ACC112 (cell line): ENCODE measurements at regions not wholly inside any gene's neighbourhood (a gene's known extent, or its start where the extent isn't known, plus 50 kb on each side); places are given as distances from the start of the nearest gene placed in this dataset.

Source experiments
- H2AFZ ChIP-seq: fragments of 200-600 bp; sonication (generic); one replicate; pipeline ENCODE4 v1.6.0; 2017; ENCODE audit warnings: antibody characterized with exemption, low read length; ENCODE audit not compliant: unreplicated experiment
- H3K27ac ChIP-seq: fragments of 200-600 bp; sonication (generic); 2 replicates; pipeline ENCODE4 v1.5.1; 2014; ENCODE audit warnings: low read depth, mild to moderate bottlenecking, antibody characterized with exemption, low read length, moderate library complexity
- H3K27me3 ChIP-seq: fragments of 200-600 bp; sonication (generic); 2 replicates; pipeline ENCODE4 v1.6.1; 2014; ENCODE audit warnings: mild to moderate bottlenecking, antibody characterized with exemption, low read length, moderate library complexity, mixed read lengths; ENCODE audit not compliant: insufficient read depth
- H3K36me3 ChIP-seq: fragments of 200-600 bp; sonication (generic); 2 replicates; pipeline ENCODE4 v1.6.1; 2016; ENCODE audit warnings: mild to moderate bottlenecking, antibody characterized with exemption, low read length, moderate library complexity, mixed read lengths; ENCODE audit not compliant: insufficient read depth
- H3K4me1 ChIP-seq: fragments of 200-600 bp; sonication (generic); one replicate; pipeline ENCODE4 v1.6.1; 2016; ENCODE audit warnings: low read length, mixed read lengths; ENCODE audit not compliant: insufficient read depth, unreplicated experiment, control insufficient read depth
- H3K4me3 ChIP-seq: fragments of 200-600 bp; sonication (generic); 2 replicates; pipeline ENCODE4 v1.5.1; 2014; ENCODE audit warnings: mild to moderate bottlenecking, low read depth, low read length
- H3K79me2 ChIP-seq: fragments of 200-600 bp; sonication (generic); one replicate; pipeline ENCODE4 v1.6.0; 2016; ENCODE audit warnings: low read length; ENCODE audit not compliant: control insufficient read depth, unreplicated experiment, insufficient read depth

DNA sequence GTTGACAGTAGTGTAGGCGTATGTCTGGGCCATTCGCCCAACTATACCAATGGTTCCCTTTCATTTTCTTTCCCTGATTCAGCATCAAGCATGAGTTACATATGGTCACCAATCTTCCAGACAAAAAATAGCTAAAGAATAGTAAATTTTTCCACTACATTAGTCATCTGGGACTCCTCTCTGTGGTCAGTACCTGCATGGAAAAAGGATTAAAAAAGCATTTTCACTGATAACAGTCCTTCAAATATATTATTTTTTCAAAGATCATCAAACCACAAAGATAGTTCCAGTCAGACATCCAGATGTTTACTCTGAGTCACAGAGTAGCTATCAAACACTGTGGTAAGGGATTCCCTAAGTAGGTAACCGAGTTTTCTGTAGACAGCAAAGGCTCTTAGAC, 302.6 kb upstream of the SEMA3D start:
- Histone ChIP-seq H3K27me3 (no peaks in the 10 kb centered on the region), H3K36me3 (no peaks in the 10 kb centered on the region), H3K79me2 (no peaks in the 10 kb centered on the region), H3K4me3 (no peak overlapping the region), H2AFZ (no peak overlapping the region), H3K27ac (0 out of 2 replicates have a peak overlapping the region, but pooled peaks have one; percentile 15), H3K4me1 (peaks cover 5% of the 10 kb centered on the region)

DNA sequence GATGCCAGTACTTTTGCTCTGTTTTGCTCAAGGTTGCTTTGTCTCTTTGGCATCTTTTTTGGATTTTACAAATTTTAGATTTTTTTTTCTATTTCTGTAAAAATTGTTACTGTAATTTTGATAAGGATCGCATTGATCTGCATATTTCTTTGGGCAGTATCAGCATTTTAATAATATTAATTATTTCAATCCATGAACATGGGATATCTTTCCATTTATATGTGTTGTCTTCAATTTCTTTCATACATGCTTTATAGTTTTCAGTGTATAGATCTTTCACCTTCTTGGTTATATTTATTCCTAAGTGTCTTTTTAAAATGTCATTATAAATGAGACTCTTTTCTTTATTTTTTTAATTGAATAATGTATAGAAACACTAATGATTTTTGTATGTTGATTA, 301.6 kb upstream of the SEMA3D start:
- Histone ChIP-seq H3K27ac (no peak overlapping the region), H3K36me3 (no peaks in the 10 kb centered on the region), H3K27me3 (no peaks in the 10 kb centered on the region), H3K4me1 (peaks cover 9% of the 10 kb centered on the region), H3K79me2 (no peaks in the 10 kb centered on the region), H3K4me3 (no peak overlapping the region), H2AFZ (no peak overlapping the region)

GRCh38 chr7:85483177-85483576, 296.3 kb upstream of the SEMA3D start:
- no peak overlapping the region for H3K27ac ChIP-seq
- H3K36me3 ChIP-seq = no peaks in the 10 kb centered on the region
- no peaks in the 10 kb centered on the region for H3K79me2 ChIP-seq
- H2AFZ ChIP-seq = no peak overlapping the region
- H3K27me3 ChIP-seq = no peaks in the 10 kb centered on the region
- peaks cover 10% of the 10 kb centered on the region for H3K4me1 ChIP-seq
- H3K4me3 ChIP-seq = no peak overlapping the region

DNA sequence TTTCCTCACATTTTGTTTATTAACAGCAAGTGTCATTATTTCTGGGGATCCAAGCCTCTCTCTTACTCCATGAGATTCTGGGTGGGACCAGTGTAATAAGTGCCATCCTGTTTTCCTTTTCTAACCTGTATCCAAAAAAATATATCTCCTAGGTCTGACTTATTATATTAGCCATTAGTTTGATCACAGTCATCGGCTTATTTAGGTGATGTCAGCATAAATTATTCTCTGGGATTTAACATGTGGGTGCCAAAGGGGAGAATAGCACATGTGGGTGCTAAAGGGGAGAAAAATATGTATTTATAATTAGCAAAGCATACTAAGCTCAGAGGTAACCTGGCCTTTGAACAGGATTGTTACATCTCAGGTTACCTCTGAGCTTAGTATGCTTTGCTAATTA, 293.8 kb upstream of the SEMA3D start:
- no peaks in the 10 kb centered on the region for H3K27me3 ChIP-seq
- no peak overlapping the region for H3K27ac ChIP-seq
- no peak overlapping the region for H3K4me3 ChIP-seq
- peaks cover 10% of the 10 kb centered on the region for H3K4me1 ChIP-seq
- no peaks in the 10 kb centered on the region for H3K36me3 ChIP-seq
- H2AFZ ChIP-seq = no peak overlapping the region
- H3K79me2 ChIP-seq = no peaks in the 10 kb centered on the region

DNA sequence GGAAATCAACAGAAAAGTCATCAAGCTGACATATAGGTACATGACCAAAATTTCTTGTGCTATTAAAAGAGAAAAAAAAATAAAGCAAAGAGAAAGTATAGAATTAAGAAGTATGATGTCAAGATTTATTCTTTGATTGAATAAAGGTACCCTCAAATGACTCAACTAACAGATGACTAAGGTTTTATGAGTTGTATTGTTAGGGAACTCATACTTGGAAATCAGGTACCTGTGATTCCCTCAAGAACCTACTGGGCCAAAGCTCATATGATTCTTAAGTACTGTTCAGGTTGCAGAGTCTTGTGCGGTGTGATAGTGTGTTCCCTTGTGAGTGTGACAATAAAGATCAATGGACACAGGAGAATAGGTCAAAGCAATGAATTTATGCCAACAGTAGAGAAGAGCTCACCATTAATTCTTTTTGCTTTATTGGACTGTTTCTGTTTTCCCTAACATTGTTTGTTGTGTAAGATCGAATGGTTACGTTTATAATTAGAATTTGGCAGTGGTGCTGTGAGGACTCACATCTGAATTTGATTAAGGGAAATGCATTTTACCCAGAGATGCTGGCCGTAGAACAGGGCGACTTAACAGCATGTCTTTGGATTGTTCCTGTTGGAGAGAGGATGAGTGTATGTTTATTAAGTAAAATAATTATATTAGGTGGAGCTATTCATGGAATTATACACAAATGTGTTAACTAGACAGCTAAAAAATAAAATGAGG, 293.2 kb upstream of the SEMA3D start:
- H2AFZ ChIP-seq = no peak overlapping the region
- H3K27ac ChIP-seq = no peak overlapping the region
- peaks cover 10% of the 10 kb centered on the region for H3K4me1 ChIP-seq
- H3K27me3 ChIP-seq = no peaks in the 10 kb centered on the region
- H3K4me3 ChIP-seq = no peak overlapping the region
- no peaks in the 10 kb centered on the region for H3K79me2 ChIP-seq
- H3K36me3 ChIP-seq = no peaks in the 10 kb centered on the region

DNA sequence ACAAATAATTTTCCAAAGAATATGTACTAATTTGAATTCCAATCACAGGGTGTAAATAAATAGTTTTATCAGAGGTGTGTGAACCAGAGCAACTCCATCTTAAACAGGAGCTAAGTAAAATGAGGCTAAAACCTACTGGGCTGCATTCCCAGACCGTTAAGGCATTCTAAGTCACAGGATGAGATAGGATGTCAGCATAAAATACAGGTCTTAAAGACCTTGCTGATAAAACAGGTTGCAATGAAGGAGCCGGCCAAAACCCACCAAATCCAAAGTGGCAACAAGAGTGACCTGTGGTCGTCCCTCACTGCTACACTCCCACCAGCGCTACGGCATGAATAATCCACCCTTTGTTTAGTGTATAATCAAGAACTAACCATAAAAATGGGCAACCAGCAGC, 291.7 kb upstream of the SEMA3D start:
- H3K36me3 ChIP-seq = no peaks in the 10 kb centered on the region
- H2AFZ ChIP-seq = peak overlapping the region; percentile 55
- H3K79me2 ChIP-seq = no peaks in the 10 kb centered on the region
- H3K4me1 ChIP-seq = peaks cover 18% of the 10 kb centered on the region
- no peak overlapping the region for H3K27ac ChIP-seq
- H3K27me3 ChIP-seq = no peaks in the 10 kb centered on the region
- H3K4me3 ChIP-seq = no peak overlapping the region

- Histone ChIP-seq H3K36me3 (no peaks in the 10 kb centered on the region), H3K27me3 (no peaks in the 10 kb centered on the region), H3K4me1 (peaks cover 10% of the 10 kb centered on the region), H3K79me2 (no peaks in the 10 kb centered on the region), H3K4me3 (no peak overlapping the region), H3K27ac (no peak overlapping the region), H2AFZ (no peak overlapping the region)
Observed at GRCh38 chr7:85475476-85475875, 288.6 kb upstream of the SEMA3D start.

DNA sequence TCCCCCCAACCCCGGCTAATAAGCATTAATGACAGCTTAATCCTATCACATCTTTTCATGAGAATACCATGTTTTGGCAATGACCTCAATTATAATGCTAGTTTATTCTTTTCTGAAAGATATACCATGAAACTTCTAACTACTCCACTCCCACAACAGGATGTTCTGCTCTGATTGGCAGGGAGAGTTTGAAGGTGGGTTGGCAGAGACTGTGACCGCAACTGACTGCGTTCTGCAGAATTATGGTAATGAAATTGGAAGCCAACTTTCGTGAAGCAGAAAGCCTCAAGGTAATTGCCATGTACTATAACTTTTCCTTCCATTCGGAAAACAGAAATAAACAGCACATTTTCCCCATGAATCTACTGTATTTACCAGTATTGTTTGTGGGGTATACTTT, 288.2 kb upstream of the SEMA3D start:
- no peaks in the 10 kb centered on the region for H3K79me2 ChIP-seq
- H3K27ac ChIP-seq = no peak overlapping the region
- no peak overlapping the region for H3K4me3 ChIP-seq
- no peaks in the 10 kb centered on the region for H3K36me3 ChIP-seq
- H2AFZ ChIP-seq = no peak overlapping the region
- H3K27me3 ChIP-seq = no peaks in the 10 kb centered on the region
- peaks cover 10% of the 10 kb centered on the region for H3K4me1 ChIP-seq

- Histone ChIP-seq H3K27me3 (no peaks in the 10 kb centered on the region), H3K27ac (no peak overlapping the region), H3K79me2 (no peaks in the 10 kb centered on the region), H3K36me3 (no peaks in the 10 kb centered on the region), H3K4me1 (peaks cover 10% of the 10 kb centered on the region), H3K4me3 (no peak overlapping the region), H2AFZ (no peak overlapping the region)
Observed at GRCh38 chr7:85474234-85474633, 287.4 kb upstream of the SEMA3D start.

GRCh38 chr7:85471740-85472139, 284.9 kb upstream of the SEMA3D start:
- no peak overlapping the region for H2AFZ ChIP-seq
- no peak overlapping the region for H3K27ac ChIP-seq
- peaks cover 10% of the 10 kb centered on the region for H3K4me1 ChIP-seq
- H3K79me2 ChIP-seq = no peaks in the 10 kb centered on the region
- H3K27me3 ChIP-seq = no peaks in the 10 kb centered on the region
- H3K4me3 ChIP-seq = no peak overlapping the region
- no peaks in the 10 kb centered on the region for H3K36me3 ChIP-seq

- H3K79me2 ChIP-seq = no peaks in the 10 kb centered on the region
- no peak overlapping the region for H3K4me3 ChIP-seq
- no peaks in the 10 kb centered on the region for H3K27me3 ChIP-seq
- no peaks in the 10 kb centered on the region for H3K36me3 ChIP-seq
- peaks cover 10% of the 10 kb centered on the region for H3K4me1 ChIP-seq
- H2AFZ ChIP-seq = no peak overlapping the region
- H3K27ac ChIP-seq = no peak overlapping the region
Observed at GRCh38 chr7:85471307-85471706, 284.5 kb upstream of the SEMA3D start.
